HepG2 (cell line): ENCODE measurements at regions not wholly inside any gene's neighbourhood (a gene's known extent, or its start where the extent isn't known, plus 50 kb on each side); places are given as distances from the start of the nearest gene placed in this dataset.

ENCODE experiments used
- CREB1 ChIP-seq, 2 experiments: fragments of 450-650 bp in 1 of 2; IDR thresholded peaks; 2 replicates each; pipeline ENCODE4 v1.6.1; 2016 to 2017; ENCODE audit warnings: control low read depth in 1 of 2, mild to moderate bottlenecking in 1 of 2, missing compliant biosample characterization in 1 of 2, missing genetic modification characterization in 1 of 2
- GPN1 ChIP-seq: sonication (generic); formaldehyde crosslinking; IDR thresholded peaks from 2 replicates; pipeline ENCODE4 v1.5.1; 2020; ENCODE audit warnings: missing genetic modification reagents, borderline replicate concordance
- HNRNPUL1 ChIP-seq: fragments of 200-400 bp; formaldehyde crosslinking; IDR thresholded peaks from 2 replicates; pipeline ENCODE4 v1.6.1; 2017; ENCODE audit warnings: low read depth, mild to moderate bottlenecking, low read length, moderate library complexity
- KLF9 ChIP-seq: IDR thresholded peaks from 2 replicates; pipeline ENCODE4 v1.6.1; 2016; ENCODE audit warnings: low read depth
- NFYC ChIP-seq: IDR thresholded peaks from 2 replicates; pipeline ENCODE4 v1.6.1; 2016; ENCODE audit warnings: missing genetic modification reagents, missing compliant biosample characterization
- SMAD3 ChIP-seq: sonication (generic); formaldehyde crosslinking; IDR thresholded peaks from 2 replicates; pipeline ENCODE4 v1.4.0; 2020; ENCODE audit warnings: missing genetic modification reagents
- SRSF1 ChIP-seq: fragments of 200-400 bp; formaldehyde crosslinking; optimal IDR thresholded peaks from 2 replicates; pipeline ENCODE3; 2017; ENCODE audit warnings: mild to moderate bottlenecking, low read depth, low read length, moderate library complexity
- TP53 ChIP-seq: sonication (generic); formaldehyde crosslinking; conservative IDR thresholded peaks from 2 replicates; pipeline ENCODE4 v1.4.0; 2020; ENCODE audit warnings: missing genetic modification reagents
- TSC22D2 ChIP-seq: sonication (generic); formaldehyde crosslinking; IDR thresholded peaks from 2 replicates; pipeline ENCODE4 v1.5.1; 2020; ENCODE audit warnings: missing genetic modification reagents, mild to moderate bottlenecking, borderline replicate concordance
- YEATS4 ChIP-seq: sonication (generic); formaldehyde crosslinking; IDR thresholded peaks from 2 replicates; pipeline ENCODE4 v1.4.0; 2020; ENCODE audit warnings: missing genetic modification reagents, borderline replicate concordance
- ZC3H13 ChIP-seq: sonication (generic); formaldehyde crosslinking; IDR thresholded peaks from 2 replicates; pipeline ENCODE4 v1.8.1; 2023; ENCODE audit warnings: mild to moderate bottlenecking, missing genetic modification reagents, moderate library complexity
- ZFAT ChIP-seq: sonication (generic); formaldehyde crosslinking; conservative IDR thresholded peaks from 2 replicates; pipeline ENCODE4 v1.8.1; 2023; ENCODE audit warnings: missing genetic modification reagents, inconsistent platforms
- ZFP90 ChIP-seq: sonication (generic); formaldehyde crosslinking; IDR thresholded peaks from 2 replicates; pipeline ENCODE4 v1.8.0; 2022; ENCODE audit warnings: missing genetic modification reagents, mild to moderate bottlenecking, inconsistent platforms, borderline replicate concordance
- ZKSCAN8 ChIP-seq: IDR thresholded peaks from 2 replicates; pipeline ENCODE4 v1.6.1; 2016; ENCODE audit warnings: borderline replicate concordance, missing genetic modification reagents, missing compliant biosample characterization
- ZNF101 ChIP-seq: sonication (generic); formaldehyde crosslinking; IDR thresholded peaks from 2 replicates; pipeline ENCODE4 v1.4.0; 2020; ENCODE audit warnings: mild to moderate bottlenecking, low read depth, missing genetic modification reagents, borderline replicate concordance
- ZNF34 ChIP-seq: sonication (generic); formaldehyde crosslinking; IDR thresholded peaks from 2 replicates; pipeline ENCODE4 v1.4.0; 2020; ENCODE audit warnings: mild to moderate bottlenecking, missing genetic modification reagents, borderline replicate concordance
- ZNF432 ChIP-seq: sonication (generic); formaldehyde crosslinking; IDR thresholded peaks from 2 replicates; pipeline ENCODE4 v1.5.0; 2020; ENCODE audit warnings: missing genetic modification reagents, mild to moderate bottlenecking, borderline replicate concordance
- ZNF446 ChIP-seq: sonication (generic); formaldehyde crosslinking; IDR thresholded peaks from 2 replicates; pipeline ENCODE4 v1.5.0; 2020; ENCODE audit warnings: mild to moderate bottlenecking, missing genetic modification reagents
- ZNF556 ChIP-seq: sonication (generic); formaldehyde crosslinking; IDR thresholded peaks from 2 replicates; pipeline ENCODE4 v1.4.0; 2020; ENCODE audit warnings: mild to moderate bottlenecking, missing genetic modification reagents, borderline replicate concordance
- ZNF564 ChIP-seq: sonication (generic); formaldehyde crosslinking; IDR thresholded peaks from 2 replicates; pipeline ENCODE4 v1.8.1; 2023; ENCODE audit warnings: mild to moderate bottlenecking, missing genetic modification reagents
- ZNF788 ChIP-seq: sonication (generic); formaldehyde crosslinking; IDR thresholded peaks from 2 replicates; pipeline ENCODE4 v1.5.0; 2020; ENCODE audit warnings: mild to moderate bottlenecking, missing genetic modification reagents, borderline replicate concordance
- TF ChIP-seq, protein P1 (sequence below): sonication (generic); formaldehyde crosslinking; IDR thresholded peaks from 2 replicates; pipeline ENCODE4 v1.8.0; 2022; ENCODE audit warnings: mild to moderate bottlenecking, missing genetic modification reagents
- TF ChIP-seq, protein P2 (sequence below): sonication (generic); formaldehyde crosslinking; IDR thresholded peaks from 2 replicates; pipeline ENCODE4 v1.4.0; 2020; ENCODE audit warnings: missing genetic modification reagents; ENCODE audit errors: not compliant biosample characterization
- TF ChIP-seq, protein P3 (sequence below): sonication (generic); formaldehyde crosslinking; IDR thresholded peaks from 2 replicates; pipeline ENCODE4 v1.4.0; 2020; ENCODE audit warnings: mild to moderate bottlenecking, low read depth, missing genetic modification reagents
- TF ChIP-seq, protein P4 (sequence below): IDR thresholded peaks from 2 replicates; pipeline ENCODE4 v1.6.1; 2016; ENCODE audit warnings: low read depth, control low read depth

DNA sequence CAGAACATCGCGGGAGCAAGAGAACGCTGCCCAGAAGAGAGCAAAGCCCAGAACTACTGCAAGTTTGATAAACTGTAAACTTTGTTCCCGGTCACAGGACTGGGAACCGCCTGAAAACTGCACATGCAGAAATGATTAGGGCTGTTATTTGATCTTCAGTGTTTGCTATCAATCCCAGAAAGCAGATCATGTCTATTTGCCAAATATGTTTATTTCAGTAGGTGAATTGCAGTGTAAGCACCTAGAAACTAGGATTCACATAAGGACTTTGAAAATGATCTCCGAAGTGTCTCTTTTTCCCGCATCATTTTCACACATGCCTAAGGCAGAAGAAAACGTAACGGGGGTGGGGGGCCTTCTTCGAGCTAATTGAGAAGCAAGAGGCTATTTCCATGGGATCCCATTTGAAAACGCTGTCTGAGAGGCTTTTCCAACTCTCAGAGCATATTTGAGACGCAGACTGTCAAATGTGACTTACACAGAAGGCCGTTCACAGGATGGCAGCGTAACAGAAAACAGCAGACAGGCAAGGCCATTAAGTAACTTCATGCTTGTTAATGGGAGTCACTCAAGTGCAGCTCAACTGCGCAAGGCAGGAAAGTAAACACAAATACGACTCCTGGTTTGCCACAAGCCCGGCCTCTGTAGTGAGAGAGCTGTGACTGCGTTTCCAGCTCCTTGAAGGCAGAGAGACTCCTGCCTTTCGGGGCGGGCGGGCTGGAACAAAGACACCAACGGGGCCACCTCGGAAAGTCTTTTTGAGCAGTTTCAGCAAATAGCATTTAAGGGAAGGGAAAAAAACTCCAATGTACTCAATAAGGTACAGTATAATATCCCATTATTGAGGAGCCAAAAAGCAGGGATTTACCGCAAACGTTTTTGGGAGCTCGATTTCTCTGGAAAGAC, 144.7 kb upstream of the ZNF217 start (continued):
- TF ChIP-seq, protein P1, sequence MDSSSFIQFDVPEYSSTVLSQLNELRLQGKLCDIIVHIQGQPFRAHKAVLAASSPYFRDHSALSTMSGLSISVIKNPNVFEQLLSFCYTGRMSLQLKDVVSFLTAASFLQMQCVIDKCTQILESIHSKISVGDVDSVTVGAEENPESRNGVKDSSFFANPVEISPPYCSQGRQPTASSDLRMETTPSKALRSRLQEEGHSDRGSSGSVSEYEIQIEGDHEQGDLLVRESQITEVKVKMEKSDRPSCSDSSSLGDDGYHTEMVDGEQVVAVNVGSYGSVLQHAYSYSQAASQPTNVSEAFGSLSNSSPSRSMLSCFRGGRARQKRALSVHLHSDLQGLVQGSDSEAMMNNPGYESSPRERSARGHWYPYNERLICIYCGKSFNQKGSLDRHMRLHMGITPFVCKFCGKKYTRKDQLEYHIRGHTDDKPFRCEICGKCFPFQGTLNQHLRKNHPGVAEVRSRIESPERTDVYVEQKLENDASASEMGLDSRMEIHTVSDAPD (CRISPR knock-in tag) = no peak
- TF ChIP-seq ZFAT (CRISPR knock-in tag) = no peak
- no peak for TF ChIP-seq CREB1 (IDR thresholded peaks at IDR 0.05)
- no peak for TF ChIP-seq CREB1 (CRISPR knock-in tag; IDR thresholded peaks at IDR 0.05)
- TF ChIP-seq KLF9 (CRISPR knock-in tag) = peak; percentile 56; the same call in 1 of the 2 replicates
- TF ChIP-seq ZNF432 (CRISPR knock-in tag) = no peak
- TF ChIP-seq, protein P2, sequence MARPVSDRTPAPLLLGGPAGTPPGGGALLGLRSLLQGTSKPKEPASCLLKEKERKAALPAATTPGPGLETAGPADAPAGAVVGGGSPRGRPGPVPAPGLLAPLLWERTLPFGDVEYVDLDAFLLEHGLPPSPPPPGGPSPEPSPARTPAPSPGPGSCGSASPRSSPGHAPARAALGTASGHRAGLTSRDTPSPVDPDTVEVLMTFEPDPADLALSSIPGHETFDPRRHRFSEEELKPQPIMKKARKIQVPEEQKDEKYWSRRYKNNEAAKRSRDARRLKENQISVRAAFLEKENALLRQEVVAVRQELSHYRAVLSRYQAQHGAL = no peak
- peak; percentile 68; the same call in 1 of the 2 replicates for TF ChIP-seq TSC22D2 (CRISPR knock-in tag)
- TF ChIP-seq GPN1 (CRISPR knock-in tag) = no peak
- peak; percentile 86 for TF ChIP-seq ZNF788 (CRISPR knock-in tag)
- TF ChIP-seq ZNF101 = no peak
- 0 out of 2 replicates have a peak, but pooled peaks have one; percentile 66 for TF ChIP-seq ZC3H13 (CRISPR knock-in tag)
- no peak for TF ChIP-seq ZNF34 (CRISPR knock-in tag)
- TF ChIP-seq, protein P3, sequence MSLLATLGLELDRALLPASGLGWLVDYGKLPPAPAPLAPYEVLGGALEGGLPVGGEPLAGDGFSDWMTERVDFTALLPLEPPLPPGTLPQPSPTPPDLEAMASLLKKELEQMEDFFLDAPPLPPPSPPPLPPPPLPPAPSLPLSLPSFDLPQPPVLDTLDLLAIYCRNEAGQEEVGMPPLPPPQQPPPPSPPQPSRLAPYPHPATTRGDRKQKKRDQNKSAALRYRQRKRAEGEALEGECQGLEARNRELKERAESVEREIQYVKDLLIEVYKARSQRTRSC (CRISPR knock-in tag) = 0 out of 2 replicates have a peak, but pooled peaks have one; percentile 15
- TF ChIP-seq, protein P4, sequence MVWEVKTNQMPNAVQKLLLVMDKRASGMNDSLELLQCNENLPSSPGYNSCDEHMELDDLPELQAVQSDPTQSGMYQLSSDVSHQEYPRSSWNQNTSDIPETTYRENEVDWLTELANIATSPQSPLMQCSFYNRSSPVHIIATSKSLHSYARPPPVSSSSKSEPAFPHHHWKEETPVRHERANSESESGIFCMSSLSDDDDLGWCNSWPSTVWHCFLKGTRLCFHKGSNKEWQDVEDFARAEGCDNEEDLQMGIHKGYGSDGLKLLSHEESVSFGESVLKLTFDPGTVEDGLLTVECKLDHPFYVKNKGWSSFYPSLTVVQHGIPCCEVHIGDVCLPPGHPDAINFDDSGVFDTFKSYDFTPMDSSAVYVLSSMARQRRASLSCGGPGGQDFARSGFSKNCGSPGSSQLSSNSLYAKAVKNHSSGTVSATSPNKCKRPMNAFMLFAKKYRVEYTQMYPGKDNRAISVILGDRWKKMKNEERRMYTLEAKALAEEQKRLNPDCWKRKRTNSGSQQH (CRISPR knock-in tag) = no peak
- TF ChIP-seq HNRNPUL1 = no peak
- TF ChIP-seq ZFP90 (CRISPR knock-in tag) = 0 out of 2 replicates have a peak, but pooled peaks have one; percentile 68
- TF ChIP-seq TP53 (CRISPR knock-in tag) = peak; percentile 50; the same call in 1 of the 2 replicates
- peak; percentile 81 for TF ChIP-seq ZKSCAN8 (CRISPR knock-in tag)
- peak; percentile 76; the same call in 1 of the 2 replicates for TF ChIP-seq ZNF564
- TF ChIP-seq SMAD3 (CRISPR knock-in tag) = peak; percentile 79
- peak; percentile 56 for TF ChIP-seq SRSF1
- 0 out of 2 replicates have a peak, but pooled peaks have one; percentile 16 for TF ChIP-seq ZNF446
- TF ChIP-seq YEATS4 (CRISPR knock-in tag) = peak; percentile 71; the same call in 1 of the 2 replicates
- TF ChIP-seq NFYC = no peak; the same call in 1 of the 2 replicates
- TF ChIP-seq ZNF556 (CRISPR knock-in tag) = peak; percentile 87
